ENCODE measurements at regions not wholly inside any gene's neighbourhood (a gene's known extent, or its start where the extent isn't known, plus 50 kb on each side); places are given as distances from the start of the nearest gene placed in this dataset.

- no peak for ATAC-seq
- Histone ChIP-seq H3K9me3 (peaks cover 0 to 21% of the 10 kb centered on the region in 2 donors), H3K27ac (no peak overlapping the region), H3K4me3 (no peak overlapping the region), H3K36me3 (no peaks in the 10 kb centered on the region), H3K27me3 (no peaks in the 10 kb centered on the region), H3K4me1 (peaks cover 2 to 11% of the 10 kb centered on the region in 2 donors)
- intact Hi-C loops (cut with DNase I) = no loop called here
- TF ChIP-seq, protein P1, sequence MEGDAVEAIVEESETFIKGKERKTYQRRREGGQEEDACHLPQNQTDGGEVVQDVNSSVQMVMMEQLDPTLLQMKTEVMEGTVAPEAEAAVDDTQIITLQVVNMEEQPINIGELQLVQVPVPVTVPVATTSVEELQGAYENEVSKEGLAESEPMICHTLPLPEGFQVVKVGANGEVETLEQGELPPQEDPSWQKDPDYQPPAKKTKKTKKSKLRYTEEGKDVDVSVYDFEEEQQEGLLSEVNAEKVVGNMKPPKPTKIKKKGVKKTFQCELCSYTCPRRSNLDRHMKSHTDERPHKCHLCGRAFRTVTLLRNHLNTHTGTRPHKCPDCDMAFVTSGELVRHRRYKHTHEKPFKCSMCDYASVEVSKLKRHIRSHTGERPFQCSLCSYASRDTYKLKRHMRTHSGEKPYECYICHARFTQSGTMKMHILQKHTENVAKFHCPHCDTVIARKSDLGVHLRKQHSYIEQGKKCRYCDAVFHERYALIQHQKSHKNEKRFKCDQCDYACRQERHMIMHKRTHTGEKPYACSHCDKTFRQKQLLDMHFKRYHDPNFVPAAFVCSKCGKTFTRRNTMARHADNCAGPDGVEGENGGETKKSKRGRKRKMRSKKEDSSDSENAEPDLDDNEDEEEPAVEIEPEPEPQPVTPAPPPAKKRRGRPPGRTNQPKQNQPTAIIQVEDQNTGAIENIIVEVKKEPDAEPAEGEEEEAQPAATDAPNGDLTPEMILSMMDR (IDR thresholded peaks at IDR 0.05) = no peak
- no peak for DNase-seq
Measured at GRCh38 chr10:31624611-31625010, 304.0 kb downstream of the ARHGAP12 start.

DNA sequence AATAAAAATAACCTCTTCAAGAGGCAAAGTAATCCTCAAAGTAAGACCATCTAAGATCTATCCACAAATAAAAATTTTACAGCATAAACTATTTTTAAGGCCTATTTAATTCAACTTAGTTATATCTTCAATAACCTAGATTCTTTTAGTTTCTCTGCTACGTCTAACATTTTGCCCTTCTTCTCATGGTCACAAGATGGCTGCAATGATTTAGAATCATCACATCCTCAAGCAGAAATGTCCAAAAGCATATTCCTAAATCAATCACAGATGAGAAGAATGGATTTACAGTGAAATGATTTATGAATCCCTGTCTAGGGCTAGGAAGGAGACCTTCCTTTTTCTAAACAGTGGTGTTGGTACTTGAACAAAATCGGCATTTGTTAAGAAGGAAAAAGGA is 304.7 kb downstream of the ARHGAP12 start:
- no peaks in the 10 kb centered on the region for H3K36me3 ChIP-seq
- H3K27ac ChIP-seq = peak overlapping the region in 1 of 2 donors; percentile 22
- H3K4me3 ChIP-seq = no peak overlapping the region
- DNase-seq (no peak), ATAC-seq (no peak)
- intact Hi-C loops (cut with DNase I) = no loop called here
- H3K27me3 ChIP-seq = no peaks in the 10 kb centered on the region
- peaks cover 8 to 17% of the 10 kb centered on the region in 2 donors for H3K4me1 ChIP-seq
- TF ChIP-seq, protein P1 (IDR thresholded peaks at IDR 0.05) = no peak
- H3K9me3 ChIP-seq = peaks cover 0 to 21% of the 10 kb centered on the region in 2 donors

- Histone ChIP-seq H3K27ac (peak overlapping the region in 1 of 2 donors; percentile 22), H3K9me3 (peaks cover 0 to 21% of the 10 kb centered on the region in 2 donors), H3K4me1 (peaks cover 11 to 22% of the 10 kb centered on the region in 2 donors), H3K36me3 (no peaks in the 10 kb centered on the region), H3K27me3 (no peaks in the 10 kb centered on the region), H3K4me3 (no peak overlapping the region)
- TF ChIP-seq, protein P1 (IDR thresholded peaks at IDR 0.05) = no peak
- peak in 1 of 4 donors; percentile 44 for DNase-seq
- ATAC-seq = peak; percentile 36
- intact Hi-C loops (cut with DNase I) = no loop called here
Measured at GRCh38 chr10:31623466-31623865, 304.4 kb downstream of the ZEB1 start.

DNA sequence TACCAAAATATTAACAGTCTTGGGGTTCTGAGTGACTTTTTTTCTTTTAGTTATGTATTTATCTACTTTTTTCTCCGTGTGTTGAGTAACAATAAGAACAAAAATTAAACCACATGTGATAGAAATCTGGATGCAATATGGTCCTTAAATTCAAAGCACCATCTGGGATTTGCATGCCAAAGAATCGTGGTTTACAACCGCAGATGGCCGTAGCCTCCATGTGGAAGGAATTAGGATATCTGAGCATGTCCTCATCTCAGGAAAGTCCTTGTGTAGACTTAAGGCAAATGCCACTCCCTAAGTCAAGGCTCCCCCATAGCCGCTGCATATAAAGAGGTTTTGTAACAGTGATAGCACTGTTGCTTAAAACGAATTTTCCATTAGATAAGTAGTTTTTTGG is 304.0 kb downstream of the ZEB1 start:
- no peak for DNase-seq
- intact Hi-C loops (cut with DNase I) = no loop called here
- Histone ChIP-seq H3K9me3 (peaks cover 0 to 21% of the 10 kb centered on the region in 2 donors), H3K4me1 (peaks cover 11 to 22% of the 10 kb centered on the region in 2 donors), H3K36me3 (no peaks in the 10 kb centered on the region), H3K4me3 (no peak overlapping the region), H3K27me3 (no peaks in the 10 kb centered on the region), H3K27ac (peak overlapping the region in 1 of 2 donors; percentile 29)
- peak; percentile 41 for ATAC-seq
- TF ChIP-seq, protein P1 (IDR thresholded peaks at IDR 0.05) = no peak

- H3K27ac ChIP-seq = no peak overlapping the region
- intact Hi-C loops (cut with DNase I) = no loop called here
Measured at GRCh38 chr10:31621733-31622132, 302.7 kb downstream of the ZEB1 start.

More at GRCh38 chr10:31621733-31622132, 302.7 kb downstream of the ZEB1 start:
- ATAC-seq (no peak), DNase-seq (no peak)
- H3K27me3 ChIP-seq = no peaks in the 10 kb centered on the region
- peaks cover 11 to 22% of the 10 kb centered on the region in 2 donors for H3K4me1 ChIP-seq
- TF ChIP-seq, protein P1 (IDR thresholded peaks at IDR 0.05) = no peak
- H3K4me3 ChIP-seq = no peak overlapping the region
- no peaks in the 10 kb centered on the region for H3K36me3 ChIP-seq
- H3K9me3 ChIP-seq = peaks cover 0 to 16% of the 10 kb centered on the region in 2 donors
